Thyroid gland (tissue), 4 donors: ENCODE measurements at regions not wholly inside any gene's neighbourhood (a gene's known extent, or its start where the extent isn't known, plus 50 kb on each side); places are given as distances from the start of the nearest gene placed in this dataset.

Source experiments
- DNase-seq, 2 donors: peaks; one replicate each; pipeline ENCODE4 v3.0.0-alpha.2; 2019
- H3K27ac ChIP-seq, 3 donors: fragments of 200-600 bp; sonication (generic); 1 replicate in 2 of 3; 2 replicates in 1 of 3; pipeline ENCODE4 v1.5.1; 2016 to 2019; ENCODE audit warnings: mild to moderate bottlenecking in 1 of 3, moderate library complexity in 1 of 3
- H3K27me3 ChIP-seq: fragments of 200-600 bp; sonication (generic); one replicate; pipeline ENCODE4 v1.5.1; 2019
- H3K36me3 ChIP-seq, 2 donors: fragments of 200-600 bp; sonication (generic); one replicate each; pipeline ENCODE4 v1.5.1; 2016 to 2019
- H3K4me1 ChIP-seq, 2 donors: fragments of 200-600 bp; sonication (generic); one replicate each; pipeline ENCODE4 v1.5.1; 2017 to 2019
- H3K4me3 ChIP-seq, 3 donors: fragments of 200-600 bp; sonication (generic); replicated peaks in 1 of 3; 1 replicate in 2 of 3; 2 replicates in 1 of 3; pipeline ENCODE4 v1.5.1; 2016; ENCODE audit warnings: mild to moderate bottlenecking in 1 of 3
- H3K9me3 ChIP-seq: fragments of 200-600 bp; sonication (generic); one replicate; pipeline ENCODE4 v1.5.1; 2017
- CTCF ChIP-seq, 6 experiments: fragments of 200-600 bp in 3 of 6; fragments of 450-650 bp in 3 of 6; sonication (generic) in 3 of 6; IDR thresholded peaks; one replicate each; pipeline ENCODE4 v1.5.1; 2016 to 2019; ENCODE audit warnings: antibody characterized with exemption in 6 of 6, mild to moderate bottlenecking in 2 of 6, inconsistent platforms in 1 of 6, moderate library complexity in 1 of 6
- POLR2A ChIP-seq, 2 donors: fragments of 450-650 bp; IDR thresholded peaks; one replicate each; pipeline ENCODE4 v1.6.1; 2017; ENCODE audit warnings: antibody characterized with exemption in 2 of 2, mild to moderate bottlenecking in 2 of 2, moderate library complexity in 1 of 2
- WGBS, 2 donors: methylation state at CpG; one replicate each; pipeline ENCODE4 v1.1.5; 2017; 5-methylcytosine and 5-hydroxymethylcytosine counted together
- intact Hi-C: fragments of 100-400 bp; cut with DNase I; formaldehyde crosslinking; loops from one replicate; pipeline ENCODE4 v1.15.1; 2023

GRCh38 chr1:105172788-105173187 is 1423.1 kb downstream of the AMY1C start:
- Histone ChIP-seq H3K9me3 (no peaks in the 10 kb centered on the region), H3K27ac (no peak overlapping the region), H3K4me1 (no peaks in the 10 kb centered on the region), H3K27me3 (no peaks in the 10 kb centered on the region), H3K36me3 (no peaks in the 10 kb centered on the region), H3K4me3 (no peak overlapping the region)
- no peak for DNase-seq
- TF ChIP-seq CTCF (IDR thresholded peaks at IDR 0.05) (no peak), POLR2A (IDR thresholded peaks at IDR 0.05) (no peak)
- intact Hi-C loops, result no loop called here
- 59 to 72% methylated on average over 3 of the region's 3 CpGs for WGBS, 2 donors

GRCh38 chr1:105180789-105181188 is 1431.1 kb downstream of the AMY1C start:
- Histone ChIP-seq H3K27me3 (no peaks in the 10 kb centered on the region), H3K27ac (no peak overlapping the region), H3K36me3 (no peaks in the 10 kb centered on the region), H3K4me1 (no peaks in the 10 kb centered on the region), H3K9me3 (no peaks in the 10 kb centered on the region), H3K4me3 (no peak overlapping the region)
- WGBS, 2 donors, result 82% methylated on average over 1 of the region's 1 CpG
- no peak for DNase-seq
- intact Hi-C loops, result no loop called here
- TF ChIP-seq CTCF (IDR thresholded peaks at IDR 0.05) (no peak), POLR2A (IDR thresholded peaks at IDR 0.05) (no peak)

GRCh38 chr1:105204836-105205371 is 1455.2 kb downstream of the AMY1C start:
- H3K4me1 ChIP-seq, result no peaks in the 10 kb centered on the region
- no peaks in the 10 kb centered on the region for H3K27me3 ChIP-seq
- 77 to 78% methylated on average over 5 of the region's 5 CpGs for WGBS, 2 donors
- H3K27ac ChIP-seq, result no peak overlapping the region
- DNase-seq, result no peak
- no peaks in the 10 kb centered on the region for H3K9me3 ChIP-seq
- intact Hi-C loops, result no loop called here
- H3K36me3 ChIP-seq, result no peaks in the 10 kb centered on the region
- no peak for TF ChIP-seq CTCF (IDR thresholded peaks at IDR 0.05)
- TF ChIP-seq POLR2A (IDR thresholded peaks at IDR 0.05), result no peak
- no peak overlapping the region for H3K4me3 ChIP-seq

GRCh38 chr1:105208581-105208980 is 1458.9 kb downstream of the AMY1C start:
- intact Hi-C loops, result no loop called here
- whole genome bisulfite sequencing, 2 donors, result 91 to 95% methylated on average over 3 of the region's 3 CpGs

GRCh38 chr1:105210747-105211146 is 1461.0 kb downstream of the AMY1C start:
- no peak for DNase-seq
- no peaks in the 10 kb centered on the region for H3K4me1 ChIP-seq
- H3K4me3 ChIP-seq, result no peak overlapping the region
- TF ChIP-seq POLR2A (IDR thresholded peaks at IDR 0.05) (no peak), CTCF (IDR thresholded peaks at IDR 0.05) (no peak)
- no peaks in the 10 kb centered on the region for H3K27me3 ChIP-seq
- H3K36me3 ChIP-seq, result no peaks in the 10 kb centered on the region
- H3K27ac ChIP-seq, result no peak overlapping the region
- no peaks in the 10 kb centered on the region for H3K9me3 ChIP-seq
- intact Hi-C loops, result no loop called here

More at GRCh38 chr1:105208581-105208980, 1458.9 kb downstream of the AMY1C start:
- H3K27me3 ChIP-seq, result no peaks in the 10 kb centered on the region
- H3K4me1 ChIP-seq, result no peaks in the 10 kb centered on the region
- H3K9me3 ChIP-seq, result no peaks in the 10 kb centered on the region
- H3K27ac ChIP-seq, result no peak overlapping the region
- no peak for DNase-seq
- H3K36me3 ChIP-seq, result no peaks in the 10 kb centered on the region
- TF ChIP-seq POLR2A (IDR thresholded peaks at IDR 0.05), result no peak
- no peak for TF ChIP-seq CTCF (IDR thresholded peaks at IDR 0.05)
- no peak overlapping the region for H3K4me3 ChIP-seq
